Breast epithelium (tissue), 3 donors: ENCODE measurements at regions not wholly inside any gene's neighbourhood (a gene's known extent, or its start where the extent isn't known, plus 50 kb on each side); places are given as distances from the start of the nearest gene placed in this dataset.

Experiments
- CTCF ChIP-seq, 3 donors: fragments of 450-650 bp; IDR thresholded peaks; one replicate each; pipeline ENCODE4 v1.5.1; 2016 to 2017; ENCODE audit warnings: antibody characterized with exemption in 3 of 3, mild to moderate bottlenecking in 3 of 3, moderate library complexity in 3 of 3
- POLR2A ChIP-seq: fragments of 450-650 bp; IDR thresholded peaks from one replicate; pipeline ENCODE4 v1.6.1; 2016; ENCODE audit warnings: antibody characterized with exemption, mild to moderate bottlenecking, moderate library complexity

DNA sequence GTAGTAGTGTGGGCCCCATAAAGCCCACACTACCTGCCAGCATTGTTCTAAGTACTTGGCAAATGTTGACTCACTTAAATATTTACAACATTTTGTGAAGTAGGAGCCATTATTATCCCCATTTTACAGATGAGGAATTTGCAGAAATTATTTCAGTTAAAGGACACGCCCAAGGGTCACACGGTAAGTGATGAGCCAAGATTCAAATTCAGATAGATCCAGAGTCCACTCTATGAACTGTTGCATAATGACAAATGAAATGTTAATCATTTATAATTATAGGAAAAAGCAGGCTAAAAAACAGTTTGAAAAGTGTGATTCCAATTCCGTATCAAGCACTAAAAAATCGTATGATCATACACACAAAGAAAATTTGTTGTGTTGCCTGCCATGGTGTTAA, 108.4 kb downstream of the MDH1 start:
- TF ChIP-seq CTCF (IDR thresholded peaks at IDR 0.05) = no peak
- TF ChIP-seq POLR2A = no peak
